GM19351 (cell line): ENCODE measurements at regions not wholly inside any gene's neighbourhood (a gene's known extent, or its start where the extent isn't known, plus 50 kb on each side); places are given as distances from the start of the nearest gene placed in this dataset.
"Not testable (repeated sequence)": the region's sequence is repeated elsewhere in the genome, so short reads cannot be mapped to it uniquely, and the experiment has no call there.

ENCODE experiments used
- ATAC-seq: cut with Tn5 transposase; IDR thresholded peaks from one replicate; pipeline ENCODE4 v1.9.1; 2021; ENCODE audit warnings: mild to moderate bottlenecking, moderate library complexity; ENCODE audit not compliant: unreplicated experiment

DNA sequence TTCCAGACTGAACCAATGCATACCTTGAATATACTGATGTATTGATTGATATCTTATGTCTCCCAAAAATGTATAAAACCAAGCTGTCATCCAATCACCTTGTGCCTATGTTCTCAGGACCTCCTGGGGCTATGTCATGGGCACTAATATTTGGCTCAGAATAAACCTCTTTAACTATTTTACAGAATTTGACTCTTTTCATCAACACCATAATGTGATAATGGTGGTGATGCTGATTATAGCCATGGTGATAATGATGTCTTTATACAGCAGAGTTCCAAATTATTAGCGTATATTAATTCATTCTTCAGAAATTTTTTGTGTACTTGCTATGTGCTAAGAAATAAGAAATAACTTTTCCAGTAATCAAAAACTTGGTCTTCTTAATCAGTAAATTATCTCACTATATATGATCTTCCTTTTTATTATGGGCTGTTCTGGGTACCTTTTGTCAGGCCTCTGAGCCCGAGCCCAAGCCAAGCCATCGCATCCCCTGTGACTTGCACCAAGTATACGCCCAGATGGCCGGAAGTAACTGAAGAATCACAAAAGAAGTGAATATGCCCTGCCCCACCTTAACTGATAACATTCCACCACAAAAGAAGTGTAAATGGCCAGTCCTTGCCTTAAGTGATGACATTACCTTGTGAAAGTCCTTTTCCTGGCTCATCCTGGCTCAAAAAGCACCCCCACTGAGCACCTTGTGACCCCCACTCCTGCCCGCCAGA, 496.2 kb upstream of the MMS22L start:
- ATAC-seq: not testable (repeated sequence)

DNA sequence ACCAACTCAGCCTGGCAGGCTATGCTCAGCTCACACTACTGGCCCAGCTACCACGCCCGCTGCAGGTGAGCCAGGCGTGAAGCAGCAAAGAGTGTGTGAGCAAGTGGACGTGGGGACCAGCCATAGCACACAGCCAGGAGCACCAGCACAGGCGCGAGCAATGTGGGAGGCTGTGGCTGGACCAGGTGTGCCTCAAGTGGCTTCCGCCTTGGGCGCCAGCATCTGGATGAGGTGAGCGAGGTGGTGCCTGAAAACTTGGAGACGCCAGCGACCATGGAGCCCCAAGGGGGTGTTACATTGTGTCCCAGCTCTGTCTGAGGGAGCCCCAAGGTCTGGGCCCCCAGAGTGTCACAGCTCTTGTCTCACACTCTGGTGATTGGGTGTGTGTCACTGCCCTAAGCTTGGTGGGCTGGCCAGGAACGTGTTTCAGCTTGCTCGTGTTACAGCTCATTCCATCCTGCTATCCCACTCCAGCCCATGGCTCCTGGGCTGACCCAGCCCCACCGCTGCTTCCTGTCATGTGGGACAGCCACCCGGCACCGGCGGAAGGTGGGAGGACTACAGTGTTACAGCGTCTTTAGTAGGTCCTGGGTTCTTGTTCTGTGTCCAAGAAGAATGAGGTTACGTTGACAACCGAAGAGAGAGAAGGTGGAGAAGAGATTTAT, 508.0 kb upstream of the MMS22L start:
- ATAC-seq: no peak

DNA sequence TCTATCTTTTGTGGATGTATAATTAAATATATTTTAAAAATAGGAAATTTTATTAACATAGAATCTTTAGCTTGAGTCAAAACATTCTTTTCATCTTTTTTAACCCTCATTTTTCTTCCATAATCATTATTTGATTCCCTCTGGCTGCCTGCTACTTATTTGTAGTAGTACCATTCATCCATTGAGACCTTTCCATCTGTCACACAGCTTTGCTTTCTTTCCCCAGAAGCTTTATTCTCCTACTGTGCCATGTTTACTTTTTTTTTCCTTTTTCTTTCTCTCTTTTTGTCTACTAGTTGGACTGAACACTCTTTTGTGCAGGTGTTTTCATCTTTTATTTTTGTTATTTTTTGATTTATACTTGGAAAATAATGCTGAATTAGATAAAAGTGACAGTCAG, 522.6 kb upstream of the MMS22L start:
- ATAC-seq: no peak

DNA sequence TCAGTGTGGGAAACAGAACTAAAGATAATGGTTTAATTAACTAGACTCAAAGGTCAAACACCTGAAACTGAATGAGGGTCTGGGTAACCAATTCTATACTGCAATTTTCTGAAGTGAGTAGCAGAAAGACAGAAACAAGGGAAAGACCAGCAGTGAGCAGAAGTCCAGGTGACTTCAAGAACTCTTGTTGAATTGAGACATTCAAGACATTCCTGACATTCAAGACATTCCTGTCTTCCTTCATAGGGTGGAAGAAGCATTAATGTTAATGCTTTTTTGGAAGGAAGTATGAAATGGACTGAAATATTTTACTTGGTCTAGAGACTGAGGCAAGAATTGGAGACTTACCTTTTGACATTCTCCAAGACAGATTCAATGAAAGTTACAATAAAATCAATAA, 529.9 kb upstream of the MMS22L start:
- ATAC-seq: no peak

DNA sequence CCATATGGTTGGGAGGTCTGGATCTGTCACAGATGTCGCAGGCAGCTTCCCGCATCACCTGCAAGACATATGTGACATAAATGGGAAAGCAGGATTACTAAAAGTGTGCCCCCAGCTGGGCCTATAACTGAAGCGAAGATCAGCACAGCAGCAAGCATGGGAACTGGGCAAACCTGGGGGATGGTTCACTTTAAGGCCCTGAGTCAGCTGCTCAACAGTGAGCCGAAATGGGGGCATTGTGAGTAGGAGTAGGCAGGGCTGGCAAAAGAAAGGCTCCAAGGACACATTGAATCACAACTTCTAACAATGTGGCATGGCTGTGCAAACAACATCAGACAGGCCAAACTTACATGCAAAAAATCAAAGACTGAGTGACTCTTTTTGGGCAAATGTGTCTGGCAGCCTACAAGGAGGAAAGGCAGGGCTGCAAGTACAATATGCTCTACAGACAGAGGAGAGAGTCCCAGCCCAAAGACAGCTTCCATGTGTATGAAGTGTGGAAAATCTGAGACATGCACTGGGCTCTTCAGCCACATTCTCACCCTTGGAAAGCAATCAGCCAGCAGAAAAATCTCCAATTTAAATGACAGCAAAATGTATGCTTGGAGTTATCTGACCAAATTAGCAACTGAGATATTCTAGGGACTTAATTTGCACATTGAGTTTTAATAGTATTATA, 531.0 kb upstream of the MMS22L start:
- no peak for ATAC-seq

DNA sequence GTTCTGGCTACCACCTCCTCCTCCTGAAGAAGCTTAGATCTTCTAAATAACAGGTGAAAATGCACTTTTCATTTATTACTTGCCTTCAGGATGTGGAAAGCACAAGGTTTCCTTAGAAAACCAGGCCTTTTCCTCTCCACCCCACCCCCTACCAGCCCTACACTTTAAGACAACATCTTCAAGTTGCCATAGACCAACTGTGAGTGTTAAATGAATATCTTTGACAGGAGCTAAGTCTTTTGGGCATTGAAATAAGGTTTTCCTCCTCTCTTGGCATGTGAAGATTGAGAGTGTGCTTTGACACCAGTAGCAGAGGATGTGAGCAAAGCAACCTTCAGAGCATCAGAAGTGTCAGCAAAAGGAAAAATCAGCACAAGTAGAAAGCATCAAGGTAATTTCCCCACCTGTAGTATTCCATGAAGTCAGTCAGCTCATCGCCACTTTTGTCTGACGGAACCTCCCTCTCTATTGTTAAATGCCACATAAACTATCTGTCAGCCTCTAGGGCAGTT, 532.3 kb upstream of the MMS22L start:
- ATAC-seq: no peak

DNA sequence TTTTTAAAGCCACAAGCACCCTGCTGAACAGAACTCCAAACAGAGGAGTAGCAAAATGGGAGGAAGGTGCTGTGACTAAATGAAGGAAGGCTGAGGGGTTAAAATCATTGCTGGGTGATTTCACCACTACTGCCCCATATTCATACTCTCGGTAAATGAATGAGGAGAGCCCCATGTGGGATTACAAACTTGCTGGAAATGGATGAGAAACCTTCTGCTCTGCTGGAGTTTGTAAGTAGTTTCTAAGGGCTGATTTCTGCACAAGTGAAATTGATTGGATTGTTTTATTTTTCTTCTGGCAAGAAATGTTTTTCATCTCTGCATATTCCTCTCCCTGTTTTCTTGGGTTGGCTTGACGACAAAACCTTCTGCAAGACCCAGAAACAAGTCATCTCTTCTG, 533.5 kb upstream of the MMS22L start:
- no peak for ATAC-seq

DNA sequence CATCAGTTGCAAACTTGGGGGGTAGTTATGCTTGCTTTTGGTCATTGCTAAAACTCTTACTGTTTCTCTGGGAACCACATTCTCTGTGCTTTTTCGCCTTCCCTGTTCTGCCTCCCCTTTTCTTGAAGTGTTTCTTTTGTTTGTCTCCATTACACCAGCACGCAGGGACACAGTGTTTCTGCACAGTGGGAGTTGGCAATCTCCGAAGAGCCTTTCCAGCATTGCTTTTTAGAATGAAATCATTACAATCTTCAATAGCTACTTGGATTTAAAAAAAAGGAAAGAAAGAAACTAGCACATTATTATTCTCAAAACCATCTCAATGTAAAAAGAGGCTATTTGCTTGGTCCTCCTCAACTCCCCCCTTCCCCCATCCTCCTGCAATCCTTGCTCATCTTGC, 536.7 kb upstream of the MMS22L start:
- no peak for ATAC-seq

DNA sequence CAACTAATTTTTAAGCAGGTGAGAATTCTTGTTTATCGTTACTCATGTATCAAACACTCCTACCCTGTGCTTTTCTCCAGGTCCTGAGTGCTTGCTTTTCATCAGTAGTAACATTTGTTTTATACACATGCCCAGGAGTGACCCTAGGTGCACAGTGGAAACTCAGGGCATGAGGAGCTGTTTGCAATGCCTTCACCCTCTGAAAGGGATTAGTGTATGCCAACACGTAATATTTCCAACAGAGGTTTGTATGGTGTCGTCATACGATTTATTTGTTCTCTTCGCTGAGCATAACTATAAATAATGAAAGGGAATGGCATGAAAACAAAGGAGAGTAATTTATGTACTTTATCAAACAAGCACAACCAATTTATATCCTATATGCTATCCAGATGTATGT, 537.4 kb upstream of the MMS22L start:
- ATAC-seq: no peak

DNA sequence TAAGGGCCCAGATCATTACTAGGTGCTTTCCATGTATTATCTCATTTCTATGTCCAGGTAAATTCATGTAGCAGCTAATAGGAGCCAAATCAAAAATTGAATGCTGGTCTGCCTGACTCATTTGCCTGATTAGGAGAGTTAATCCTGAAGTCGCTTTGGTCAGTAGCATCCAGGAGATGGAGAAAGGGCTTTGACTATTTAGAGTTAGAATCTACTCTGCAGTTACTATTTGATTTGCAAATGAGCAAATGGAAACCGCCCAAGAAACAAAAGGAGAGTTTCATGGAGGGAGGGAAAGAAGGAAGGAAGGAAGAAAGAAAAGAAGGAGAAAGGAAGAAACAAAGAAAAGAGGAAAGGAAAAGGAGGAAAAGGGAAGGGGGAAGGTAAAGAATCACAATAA, 539.6 kb upstream of the MMS22L start:
- ATAC-seq: no peak

DNA sequence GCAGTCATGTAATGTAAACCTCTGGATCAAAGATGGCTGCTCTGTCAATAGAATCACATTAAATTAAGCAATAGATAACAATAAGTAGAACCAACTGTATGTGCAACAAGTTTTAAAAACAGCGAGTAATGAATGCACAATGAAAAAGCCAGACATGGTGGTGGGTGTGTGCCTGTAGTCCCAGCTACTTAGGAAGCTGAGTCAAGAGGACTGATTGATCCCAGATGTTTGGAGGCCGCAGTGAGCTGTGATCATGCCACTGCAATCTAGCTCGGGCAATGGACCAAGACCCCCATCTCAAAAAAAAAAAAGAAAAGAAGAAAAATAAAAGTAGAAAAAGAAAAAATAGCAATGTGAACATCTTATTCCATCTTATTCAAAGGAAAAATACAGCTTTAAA, 558.7 kb upstream of the MMS22L start:
- ATAC-seq: no peak

DNA sequence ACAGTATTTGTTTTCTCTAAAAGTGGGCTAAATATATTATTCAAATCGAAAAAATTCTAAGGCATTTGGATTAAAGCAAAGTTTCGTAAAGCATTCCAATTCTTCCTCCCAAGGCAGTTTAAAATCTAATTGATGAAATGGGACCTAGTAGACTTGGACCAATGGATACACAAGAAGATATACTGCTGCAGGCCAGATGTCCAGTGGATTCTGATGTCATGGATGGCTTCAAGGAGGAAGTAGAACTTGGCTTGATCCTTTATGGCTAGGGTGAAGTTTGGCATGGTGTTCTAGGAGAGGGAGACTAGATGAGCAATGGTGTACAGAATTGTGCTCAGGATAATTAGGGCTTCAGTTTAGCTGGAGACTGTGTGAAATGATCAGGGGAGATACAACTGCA, 559.5 kb upstream of the MMS22L start:
- no peak for ATAC-seq

DNA sequence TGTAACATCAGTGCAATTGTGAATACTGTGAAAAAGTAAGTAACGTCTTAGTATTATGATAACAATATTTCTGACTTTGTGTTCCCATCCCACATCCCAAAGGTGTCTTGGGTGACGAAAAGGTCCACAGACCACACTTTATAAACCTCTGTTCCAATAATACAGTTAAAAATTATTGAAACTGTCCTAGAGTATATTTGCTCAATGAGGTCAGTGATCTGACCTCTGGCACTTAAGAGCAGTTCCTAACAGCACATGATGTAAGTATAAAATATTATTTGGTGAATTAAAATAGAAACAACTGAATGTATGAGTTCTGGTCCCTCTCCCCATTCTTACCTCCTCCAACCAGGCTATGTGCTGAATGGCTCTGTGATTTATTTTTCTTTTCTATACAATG, 566.4 kb upstream of the MMS22L start:
- ATAC-seq: no peak

DNA sequence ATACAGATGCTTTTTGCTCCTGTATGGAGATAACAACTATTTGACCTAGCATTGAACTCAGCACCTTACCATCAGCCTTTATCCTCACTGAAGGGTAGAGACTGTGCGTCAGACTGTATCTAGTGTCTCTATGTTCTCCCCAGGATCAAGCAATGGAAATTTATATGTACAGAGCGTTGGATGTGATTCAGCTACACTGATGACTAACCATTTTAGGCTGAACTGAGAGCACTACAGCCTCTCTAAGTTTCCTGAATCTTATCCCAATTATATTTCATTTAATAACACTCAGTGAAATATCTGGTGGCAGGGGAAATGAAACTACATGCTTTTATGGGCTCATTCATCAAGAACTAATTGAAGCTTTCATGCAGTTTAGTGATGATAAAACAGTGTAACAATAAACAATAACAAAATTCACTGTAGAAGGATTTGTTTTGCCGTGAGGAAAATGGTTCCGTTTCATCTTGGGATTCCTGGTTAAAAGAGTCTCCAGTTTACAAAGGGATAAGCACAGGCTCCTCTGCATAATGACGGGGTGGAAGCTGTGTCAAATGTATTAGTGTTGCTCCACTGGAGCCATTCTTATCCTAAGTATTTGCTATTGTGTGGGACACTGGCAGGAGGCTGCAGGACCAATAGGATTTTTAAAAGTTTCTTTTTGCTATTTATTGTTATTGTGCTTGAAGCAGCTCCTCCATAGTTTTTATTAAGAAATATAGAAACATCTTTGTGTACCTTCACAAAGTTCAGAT, 567.6 kb upstream of the MMS22L start:
- no peak for ATAC-seq

DNA sequence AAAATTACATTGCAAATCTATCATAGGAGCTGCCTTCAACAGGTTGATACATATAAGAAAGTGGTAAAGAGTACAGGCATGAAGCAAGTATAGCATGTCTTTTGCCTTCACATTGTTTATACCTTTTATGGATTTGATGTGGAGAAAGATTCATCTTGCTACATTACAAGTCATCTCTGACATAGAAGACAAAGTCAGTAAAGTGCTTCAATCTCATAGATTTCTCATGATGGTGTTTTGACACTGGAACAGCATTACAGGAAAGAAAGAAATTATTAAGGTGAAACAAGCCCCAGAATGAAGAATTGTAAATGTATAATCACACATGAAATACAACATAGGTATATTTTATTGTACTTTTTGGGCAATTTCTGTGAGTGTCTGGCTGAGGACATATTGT, 580.7 kb upstream of the MMS22L start:
- ATAC-seq: no peak

DNA sequence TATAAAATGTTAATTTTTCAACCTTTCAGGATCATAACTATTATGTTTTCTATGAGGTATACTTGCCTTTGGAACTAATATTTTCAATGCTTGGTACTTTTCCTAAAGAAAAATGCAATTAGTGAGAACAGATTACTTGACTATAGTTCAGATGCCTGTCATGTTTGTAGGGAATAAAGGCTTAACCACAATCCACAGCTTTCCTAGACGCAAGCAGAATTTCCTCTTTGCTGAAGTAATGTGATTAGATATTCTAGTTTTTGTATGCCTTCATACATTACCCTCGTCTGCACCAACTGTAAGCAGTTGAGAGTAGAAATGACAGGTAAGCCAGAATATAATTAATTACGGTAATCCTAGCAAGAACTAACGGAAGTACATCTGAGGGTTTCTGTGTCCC, 581.4 kb upstream of the MMS22L start:
- no peak for ATAC-seq

DNA sequence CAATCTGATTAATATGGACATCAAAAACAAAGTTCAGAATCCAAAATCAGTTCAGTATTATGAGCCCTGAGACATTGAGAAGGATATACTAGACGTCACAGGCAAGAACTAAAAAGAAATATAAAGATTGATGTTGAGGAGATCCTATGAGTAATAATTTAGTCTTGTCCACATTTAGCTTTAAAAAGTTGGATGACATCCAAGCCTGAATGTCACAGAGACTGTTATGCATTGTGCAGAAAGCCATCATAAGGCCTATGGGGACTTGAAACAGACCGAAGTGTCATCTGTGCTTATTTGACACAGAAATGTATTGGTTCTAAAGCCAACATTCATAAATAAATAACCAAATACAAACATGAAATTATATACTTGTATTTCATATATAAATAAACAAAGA, 581.8 kb upstream of the MMS22L start:
- ATAC-seq: no peak

DNA sequence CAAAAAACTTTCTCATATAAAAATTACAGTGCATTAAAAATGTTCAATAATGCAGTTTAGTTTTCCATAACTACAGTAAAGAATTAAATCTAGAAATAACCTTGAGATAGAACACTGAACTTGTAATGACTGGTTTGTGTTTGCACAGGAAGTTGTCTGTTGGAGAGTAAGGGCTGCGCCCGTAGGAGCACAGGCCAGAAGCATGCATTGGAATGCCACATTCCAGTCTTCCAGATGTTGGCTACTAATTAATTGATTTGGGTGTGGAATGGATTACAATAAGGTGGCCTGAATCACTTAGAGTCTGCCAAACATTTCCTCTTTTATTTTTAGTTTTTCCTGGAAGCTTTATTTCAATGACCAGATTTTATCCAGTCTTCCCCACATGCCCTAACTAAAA, 582.6 kb upstream of the MMS22L start:
- no peak for ATAC-seq

DNA sequence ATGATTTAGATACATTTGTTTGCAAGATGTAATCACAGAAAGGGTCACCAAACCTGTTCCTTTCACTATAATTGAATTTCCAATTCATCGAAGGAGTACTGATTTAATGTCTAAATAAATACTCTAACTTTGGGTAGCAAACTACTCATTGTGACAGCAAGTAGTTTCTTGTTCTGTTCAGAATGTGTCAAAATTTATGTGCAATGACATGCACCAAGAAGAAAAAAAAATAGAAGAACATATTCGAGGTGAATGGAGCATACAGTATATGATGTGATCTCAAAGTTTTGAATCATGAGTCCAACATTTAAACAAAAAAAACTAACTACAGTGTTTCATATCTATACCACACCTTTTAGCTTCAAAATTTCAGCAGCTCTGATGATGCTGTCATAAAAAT, 583.6 kb upstream of the MMS22L start:
- no peak for ATAC-seq

DNA sequence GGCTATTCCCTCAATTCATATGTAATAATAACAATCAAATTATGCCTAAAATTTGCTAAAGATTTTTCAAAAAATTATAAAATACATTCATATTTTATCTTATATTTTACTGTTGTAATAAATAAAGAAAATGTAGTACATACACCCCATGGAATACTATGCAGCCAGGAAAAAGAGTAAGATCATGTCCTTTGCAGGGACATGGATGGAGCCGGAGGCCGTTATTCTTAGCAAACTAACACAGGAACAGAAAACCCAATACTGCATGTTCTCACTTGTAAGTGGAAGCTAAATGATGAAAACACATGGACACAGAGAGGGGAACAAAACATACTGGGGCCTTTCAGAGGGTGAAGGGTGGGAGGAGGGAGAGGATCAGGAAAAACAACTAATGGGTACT, 584.2 kb upstream of the MMS22L start:
- no peak for ATAC-seq

DNA sequence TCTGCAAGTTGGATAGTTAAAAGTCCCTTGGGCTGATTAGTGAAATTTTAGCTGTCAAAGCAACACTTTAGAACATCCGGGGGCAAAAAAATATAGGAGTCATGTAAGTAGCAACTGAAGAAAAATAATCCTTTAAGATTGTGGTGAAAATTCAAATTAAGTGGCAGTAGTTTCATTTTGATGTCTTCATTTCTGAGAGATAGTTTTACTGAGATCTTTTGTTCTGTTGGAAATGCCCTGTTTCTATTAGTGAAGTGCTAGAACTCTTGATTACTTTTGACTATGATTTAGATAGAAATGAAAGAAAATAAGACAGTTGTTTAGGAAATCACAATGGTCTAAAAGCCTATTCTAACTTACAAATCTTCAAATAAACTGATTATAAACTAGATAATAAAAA, 587.3 kb upstream of the MMS22L start:
- ATAC-seq: no peak
